GM21360 (cell line): ENCODE measurements at regions not wholly inside any gene's neighbourhood (a gene's known extent, or its start where the extent isn't known, plus 50 kb on each side); places are given as distances from the start of the nearest gene placed in this dataset.

Experiments
- ATAC-seq: cut with Tn5 transposase; IDR thresholded peaks from one replicate; pipeline ENCODE4 v1.9.1; 2021; ENCODE audit warnings: mild to moderate bottlenecking, moderate library complexity; ENCODE audit not compliant: unreplicated experiment

GRCh38 chr7:148507787-148508186 lies 82.8 kb upstream of the C7orf33 start:
- no peak for ATAC-seq

- ATAC-seq, result no peak
Observed at GRCh38 chr7:148514236-148514635, 76.3 kb upstream of the C7orf33 start.

- no peak for ATAC-seq
Observed at GRCh38 chr7:148515237-148515636, 75.3 kb upstream of the C7orf33 start.

GRCh38 chr7:148515728-148516695 lies 74.6 kb upstream of the C7orf33 start:
- ATAC-seq, result no peak

- peak; percentile 74 for ATAC-seq
Observed at GRCh38 chr7:148519386-148519785, 71.2 kb upstream of the C7orf33 start.

GRCh38 chr7:148521271-148521670 lies 69.3 kb upstream of the C7orf33 start:
- ATAC-seq, result no peak

GRCh38 chr7:148523550-148523949 lies 67.0 kb upstream of the C7orf33 start:
- no peak for ATAC-seq

GRCh38 chr7:148524479-148525224 lies 65.9 kb upstream of the C7orf33 start:
- no peak for ATAC-seq

- peak; percentile 92 for ATAC-seq
Observed at GRCh38 chr7:148527717-148528168, 62.8 kb upstream of the C7orf33 start.

- peak; percentile 75 for ATAC-seq
Observed at GRCh38 chr7:148535217-148535616, 55.3 kb upstream of the C7orf33 start.

GRCh38 chr7:148537435-148537834 lies 53.1 kb upstream of the C7orf33 start:
- ATAC-seq, result no peak

- ATAC-seq, result no peak
Observed at GRCh38 chr7:148540041-148540738, 50.4 kb upstream of the C7orf33 start.
